ENCODE measurements at regions not wholly inside any gene's neighbourhood (a gene's known extent, or its start where the extent isn't known, plus 50 kb on each side); places are given as distances from the start of the nearest gene placed in this dataset.

DNA sequence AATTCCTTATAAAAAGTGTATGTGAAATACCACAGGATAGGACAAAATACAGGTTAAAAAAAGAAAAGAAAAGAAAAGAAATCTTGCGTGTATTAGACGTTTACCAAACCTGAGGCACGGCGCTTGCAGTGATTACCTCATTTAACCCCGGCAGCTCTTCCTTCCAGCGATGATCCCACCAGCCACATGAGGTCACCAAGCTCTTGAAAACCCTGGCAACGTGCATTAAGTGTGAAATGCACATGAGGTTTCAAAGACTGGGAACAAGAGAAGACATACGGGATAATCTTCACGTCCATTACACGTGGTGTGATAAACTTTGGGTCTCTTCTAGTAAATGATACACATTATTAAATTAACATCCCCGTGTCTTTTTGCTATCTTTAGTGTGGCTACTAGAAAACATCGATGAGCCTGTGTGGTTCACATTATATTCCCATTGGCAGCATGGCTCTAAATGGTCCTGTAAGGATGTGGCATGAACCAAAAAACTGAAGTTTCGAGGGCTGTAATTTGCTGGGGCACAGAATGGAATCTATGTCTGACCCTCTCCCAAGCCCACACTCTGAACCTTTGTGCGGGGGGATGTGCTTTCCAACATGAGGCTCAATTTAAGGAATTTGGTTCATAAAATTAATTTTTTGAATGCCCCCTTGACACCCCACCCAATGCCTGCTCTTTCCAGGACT is 59.2 kb upstream of the THBS2 start:
- no peak for DNase-seq (ENCODE audit: low read depth in 4 of 4, low spot score in 2 of 4)

DNA sequence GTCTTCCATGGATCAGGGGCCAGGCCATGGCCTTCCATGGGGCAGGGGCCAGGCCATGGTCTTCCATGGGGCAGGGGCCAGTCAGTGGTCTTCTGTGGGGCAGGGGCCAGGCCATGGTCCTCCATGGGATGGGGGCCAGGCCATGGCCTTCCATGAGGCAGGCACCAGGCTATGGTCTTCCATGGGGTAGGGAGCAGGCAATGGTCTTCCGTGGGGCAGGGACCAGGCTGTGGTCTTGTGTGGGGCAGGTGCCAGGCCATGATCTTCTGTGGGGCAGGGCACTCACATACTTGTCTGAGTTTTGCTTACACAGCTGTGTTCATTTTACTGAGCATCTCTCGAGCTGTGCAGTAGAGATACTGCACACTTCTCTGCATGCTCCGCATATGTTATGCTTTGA is 57.3 kb upstream of the THBS2 start:
- DNase-seq (ENCODE audit: low read depth in 4 of 4, low spot score in 2 of 4) = no peak

Data from left renal cortex interstitium (tissue), 4 donors.